NCI-H187 treated with DMSO at 0.1 percent for 48 hours (cell line): ENCODE measurements at regions not wholly inside any gene's neighbourhood (a gene's known extent, or its start where the extent isn't known, plus 50 kb on each side); places are given as distances from the start of the nearest gene placed in this dataset.
"Not testable (repeated sequence)": the region's sequence is repeated elsewhere in the genome, so short reads cannot be mapped to it uniquely, and the experiment has no call there.

Experiments
- DNase-seq: peaks from one replicate; lab custom pipeline; 2025; lab: John Stamatoyannopoulos, UW

- no peak for DNase-seq
These were observed 1840.1 kb upstream of the RAG2 start for GRCh38 chr11:38438091-38438490.

DNA sequence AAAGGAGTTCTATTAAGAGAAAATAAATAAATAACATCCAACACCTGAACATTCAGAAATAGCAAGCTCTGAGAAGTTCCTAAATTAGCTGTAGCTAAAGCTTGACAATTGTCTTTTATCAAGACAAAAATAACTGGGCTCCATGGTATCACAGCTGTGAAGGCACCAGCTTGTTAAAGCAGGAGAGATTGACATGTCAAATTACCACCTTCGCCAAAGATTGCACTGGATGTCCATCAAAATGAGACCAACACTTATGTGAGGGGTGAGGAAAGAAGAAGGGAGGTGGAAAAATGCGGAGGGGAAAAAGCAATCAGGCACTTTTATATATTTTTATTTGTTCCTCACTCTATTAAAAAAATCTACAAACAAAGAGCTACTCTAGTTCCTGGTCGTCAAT lies 1827.5 kb upstream of the RAG2 start:
- no peak for DNase-seq

DNA sequence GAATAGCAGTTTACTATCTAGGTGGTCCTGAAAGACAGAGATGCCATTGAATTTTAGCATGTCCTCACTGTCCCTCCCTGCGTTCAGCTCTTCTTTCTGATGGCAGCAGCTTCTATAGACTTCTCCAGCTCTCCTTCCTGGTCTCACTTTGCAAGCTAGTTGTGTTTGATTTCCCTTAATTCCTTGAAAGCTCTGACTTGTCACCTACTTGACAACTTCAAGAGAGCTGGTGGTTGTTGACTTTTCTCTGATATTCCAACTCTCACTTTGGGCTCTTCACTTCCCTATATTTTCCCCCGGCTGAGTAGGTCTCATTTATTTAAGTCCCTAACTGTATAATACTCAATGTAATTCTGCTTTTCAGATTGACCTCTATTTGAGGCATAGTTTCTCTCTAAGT lies 1825.0 kb upstream of the RAG2 start:
- no peak for DNase-seq

- no peak for DNase-seq
These were observed 1818.1 kb upstream of the RAG2 start for GRCh38 chr11:38416141-38416540.

- no peak for DNase-seq
These were observed 1813.1 kb upstream of the RAG2 start for GRCh38 chr11:38411149-38411548.

GRCh38 chr11:38402063-38402462 lies 1804.0 kb upstream of the RAG2 start:
- DNase-seq = no peak

GRCh38 chr11:38392176-38392575 lies 1794.1 kb upstream of the RAG2 start:
- DNase-seq = no peak

DNA sequence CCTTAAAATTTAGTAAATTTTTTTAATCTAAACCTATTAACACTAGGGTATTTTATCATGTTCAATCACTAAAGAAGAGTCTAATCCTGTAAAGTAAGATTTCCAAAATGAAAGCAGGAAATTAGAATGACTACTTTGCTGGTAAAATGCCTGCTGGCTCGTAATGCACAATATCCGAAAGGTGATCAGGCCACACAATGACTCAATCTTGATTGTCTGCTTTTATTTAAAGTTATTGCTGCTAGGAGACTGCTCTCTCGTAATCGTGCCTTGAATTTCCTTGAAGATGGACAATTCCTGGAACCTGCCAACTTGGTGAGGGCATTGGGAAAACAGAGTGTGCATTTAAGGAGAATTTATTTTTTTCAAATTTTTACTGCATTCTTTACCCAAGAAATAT lies 1786.5 kb upstream of the RAG2 start:
- no peak for DNase-seq

- no peak for DNase-seq
These were observed 1767.2 kb upstream of the RAG2 start for GRCh38 chr11:38365274-38365673.

DNA sequence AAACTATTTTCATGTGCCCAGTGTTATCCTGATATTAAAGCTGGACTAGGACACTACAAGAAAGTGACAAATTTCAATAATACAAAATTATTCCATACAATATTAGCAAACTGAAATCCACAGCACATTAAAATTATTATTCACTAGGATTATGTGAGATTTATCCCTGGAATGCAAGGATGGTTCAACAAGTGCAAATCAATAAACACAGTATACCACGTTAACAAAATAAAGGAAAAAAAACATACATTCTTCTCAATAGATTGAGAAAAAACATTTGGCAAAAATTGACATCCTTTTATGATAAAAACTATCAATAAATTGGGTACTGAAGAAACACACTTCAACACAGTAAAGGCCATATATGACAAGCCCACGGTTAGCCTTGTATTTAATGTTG lies 1758.2 kb upstream of the RAG2 start:
- no peak for DNase-seq

- DNase-seq = no peak
These were observed 1747.2 kb upstream of the RAG2 start for GRCh38 chr11:38345286-38345685.

- DNase-seq = not testable (repeated sequence)
These were observed 1743.6 kb upstream of the RAG2 start for GRCh38 chr11:38341612-38342011.

GRCh38 chr11:38339835-38340440 lies 1741.9 kb upstream of the RAG2 start:
- no peak for DNase-seq

DNA sequence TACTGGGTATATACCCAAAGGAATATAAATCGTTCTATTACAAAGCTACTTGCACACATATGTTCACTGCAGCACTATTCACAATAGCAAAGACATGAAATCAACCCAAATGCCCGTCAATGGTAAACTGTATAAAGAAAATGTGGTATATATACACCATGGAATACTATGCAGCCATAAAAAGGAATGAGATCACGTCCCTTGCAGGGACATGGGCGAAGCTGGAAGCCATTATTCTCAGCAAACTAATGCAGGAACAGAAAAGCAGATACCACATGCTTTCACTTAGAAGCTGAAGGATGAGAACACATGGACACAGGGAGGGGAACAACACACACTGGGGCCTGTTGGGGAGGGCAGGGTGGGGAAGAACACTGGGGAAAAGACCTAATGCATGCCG lies 1740.0 kb upstream of the RAG2 start:
- DNase-seq = not testable (repeated sequence)

GRCh38 chr11:38332046-38332445 lies 1734.0 kb upstream of the RAG2 start:
- no peak for DNase-seq

GRCh38 chr11:38330578-38330977 lies 1732.5 kb upstream of the RAG2 start:
- no peak for DNase-seq

DNA sequence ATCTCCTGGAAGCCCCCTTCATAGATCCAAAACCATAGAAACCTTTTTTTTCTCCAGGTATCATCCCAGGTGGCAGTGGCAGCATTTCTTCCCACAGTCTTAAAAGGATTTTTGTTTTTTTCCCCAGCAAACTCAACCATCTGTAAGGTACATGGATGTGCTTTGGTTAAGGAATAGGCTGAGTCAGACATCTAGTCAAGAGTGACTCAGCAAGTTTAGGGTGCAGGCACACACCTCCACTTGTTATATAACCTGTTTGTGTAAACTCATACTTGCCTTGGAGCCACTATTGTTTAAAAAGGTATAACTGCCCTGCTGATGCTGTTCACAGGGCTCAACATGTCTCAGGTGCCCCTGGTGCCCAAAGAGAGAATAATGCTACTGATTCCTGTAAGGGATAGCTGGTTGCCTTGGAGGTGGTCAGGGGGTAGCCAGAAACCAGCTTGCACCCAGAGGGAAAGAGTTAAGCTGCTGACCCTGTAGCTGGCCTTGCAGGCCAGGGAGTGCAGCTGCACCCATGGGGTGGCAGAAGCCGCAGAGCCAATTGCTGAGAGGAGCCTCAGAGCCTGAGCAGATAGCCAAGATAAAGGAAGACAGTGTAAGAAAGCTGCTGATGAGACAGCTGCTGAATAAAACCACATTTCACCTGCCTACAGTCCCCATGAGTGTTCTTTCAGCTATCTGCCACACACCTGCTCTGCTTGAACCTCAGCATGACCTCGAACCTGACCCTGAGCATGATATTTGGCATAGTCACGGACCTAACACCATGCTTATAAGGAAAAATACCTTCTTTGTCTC lies 1726.1 kb upstream of the RAG2 start:
- no peak for DNase-seq

GRCh38 chr11:38315151-38315550 lies 1717.1 kb upstream of the RAG2 start:
- no peak for DNase-seq

GRCh38 chr11:38307455-38307854 lies 1709.4 kb upstream of the RAG2 start:
- no peak for DNase-seq

GRCh38 chr11:38305682-38306081 lies 1707.6 kb upstream of the RAG2 start:
- no peak for DNase-seq

DNA sequence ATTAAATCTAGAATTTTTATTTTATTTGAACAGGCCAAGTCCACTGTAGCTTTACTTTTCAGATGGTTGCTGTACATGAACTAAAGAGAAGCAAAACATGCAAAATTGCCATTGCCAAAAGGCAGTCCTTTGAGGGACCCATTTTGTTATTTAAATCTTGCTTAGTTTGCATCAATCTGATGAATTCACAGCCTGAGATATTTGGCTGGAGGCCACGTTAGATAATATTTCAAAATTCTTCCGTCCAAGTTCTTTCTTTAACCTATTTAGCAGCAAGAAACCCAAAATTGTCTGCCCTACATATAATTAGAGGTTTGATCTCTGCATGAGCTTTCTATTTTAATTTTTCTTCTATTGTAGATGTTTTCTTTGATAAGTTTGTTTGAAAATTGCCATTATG lies 1706.9 kb upstream of the RAG2 start:
- DNase-seq = no peak

GRCh38 chr11:38302564-38302963 lies 1704.5 kb upstream of the RAG2 start:
- no peak for DNase-seq

GRCh38 chr11:38300570-38300969 lies 1702.5 kb upstream of the RAG2 start:
- DNase-seq = no peak

GRCh38 chr11:38296211-38296776 lies 1698.3 kb upstream of the RAG2 start:
- no peak for DNase-seq
